Thyroid gland (tissue), 4 donors: ENCODE measurements at regions not wholly inside any gene's neighbourhood (a gene's known extent, or its start where the extent isn't known, plus 50 kb on each side); places are given as distances from the start of the nearest gene placed in this dataset.

Experiments
- POLR2A ChIP-seq, 2 donors: fragments of 450-650 bp; IDR thresholded peaks; one replicate each; pipeline ENCODE4 v1.6.1; 2017; ENCODE audit warnings: antibody characterized with exemption in 2 of 2, mild to moderate bottlenecking in 2 of 2, moderate library complexity in 1 of 2
- TF ChIP-seq, protein P1 (sequence below), 6 experiments: fragments of 200-600 bp in 3 of 6; fragments of 450-650 bp in 3 of 6; sonication (generic) in 3 of 6; IDR thresholded peaks; one replicate each; pipeline ENCODE4 v1.5.1; 2016 to 2019; ENCODE audit warnings: antibody characterized with exemption in 6 of 6, mild to moderate bottlenecking in 2 of 6, inconsistent platforms in 1 of 6, moderate library complexity in 1 of 6

DNA sequence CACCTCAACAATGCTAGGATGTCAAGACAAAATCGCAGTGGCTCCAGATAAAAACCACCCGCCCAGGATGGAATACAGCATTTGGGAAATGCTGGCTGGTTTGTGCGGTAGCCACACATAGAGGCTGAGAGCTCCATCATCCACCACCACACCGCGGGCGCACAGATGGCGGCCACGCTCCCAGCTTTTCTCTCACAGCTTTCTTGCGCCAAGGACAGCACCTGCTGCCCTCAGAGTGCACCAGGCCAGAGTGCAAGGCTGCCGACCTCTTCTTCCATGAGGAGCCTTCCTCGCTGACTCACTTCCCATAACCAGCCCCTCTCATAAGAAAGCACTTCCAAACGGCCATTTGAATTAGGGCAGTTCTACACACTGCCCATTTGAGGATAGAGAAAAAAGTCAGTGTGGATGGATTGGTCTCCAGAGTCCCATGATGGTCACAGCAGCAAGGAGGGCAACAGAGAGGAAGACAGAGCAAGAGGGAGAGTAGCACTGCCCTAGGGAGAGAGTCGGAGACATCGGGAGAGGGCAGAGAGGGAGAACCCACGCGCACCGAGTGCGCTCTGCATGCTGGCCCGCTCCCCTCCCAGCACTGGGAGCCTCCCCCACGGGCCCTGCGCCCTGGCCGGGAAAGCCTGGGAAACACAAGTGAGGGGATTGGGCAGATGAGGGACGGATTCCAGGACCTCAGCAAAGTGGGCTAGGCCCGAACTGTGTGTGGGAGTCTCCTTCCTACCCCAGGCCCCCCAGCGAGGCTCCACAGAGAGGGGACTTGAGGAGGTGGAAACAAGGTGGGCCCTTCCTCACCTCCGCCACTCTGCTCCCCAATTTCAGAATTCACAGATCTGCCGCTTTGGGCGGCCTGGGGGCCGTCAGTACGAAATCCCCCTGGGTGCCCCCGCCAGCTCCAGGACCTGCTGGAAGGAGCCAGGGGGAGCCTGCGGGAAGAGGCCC is 156.9 kb downstream of the USP12 start:
- TF ChIP-seq, protein P1, sequence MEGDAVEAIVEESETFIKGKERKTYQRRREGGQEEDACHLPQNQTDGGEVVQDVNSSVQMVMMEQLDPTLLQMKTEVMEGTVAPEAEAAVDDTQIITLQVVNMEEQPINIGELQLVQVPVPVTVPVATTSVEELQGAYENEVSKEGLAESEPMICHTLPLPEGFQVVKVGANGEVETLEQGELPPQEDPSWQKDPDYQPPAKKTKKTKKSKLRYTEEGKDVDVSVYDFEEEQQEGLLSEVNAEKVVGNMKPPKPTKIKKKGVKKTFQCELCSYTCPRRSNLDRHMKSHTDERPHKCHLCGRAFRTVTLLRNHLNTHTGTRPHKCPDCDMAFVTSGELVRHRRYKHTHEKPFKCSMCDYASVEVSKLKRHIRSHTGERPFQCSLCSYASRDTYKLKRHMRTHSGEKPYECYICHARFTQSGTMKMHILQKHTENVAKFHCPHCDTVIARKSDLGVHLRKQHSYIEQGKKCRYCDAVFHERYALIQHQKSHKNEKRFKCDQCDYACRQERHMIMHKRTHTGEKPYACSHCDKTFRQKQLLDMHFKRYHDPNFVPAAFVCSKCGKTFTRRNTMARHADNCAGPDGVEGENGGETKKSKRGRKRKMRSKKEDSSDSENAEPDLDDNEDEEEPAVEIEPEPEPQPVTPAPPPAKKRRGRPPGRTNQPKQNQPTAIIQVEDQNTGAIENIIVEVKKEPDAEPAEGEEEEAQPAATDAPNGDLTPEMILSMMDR (IDR thresholded peaks at IDR 0.05) = no peak
- no peak for TF ChIP-seq POLR2A (IDR thresholded peaks at IDR 0.05)
